ENCODE measurements at regions not wholly inside any gene's neighbourhood (a gene's known extent, or its start where the extent isn't known, plus 50 kb on each side); places are given as distances from the start of the nearest gene placed in this dataset.

GRCh38 chrX:13179100-13179499 lies 134.7 kb upstream of the FAM9C start:
- TF ChIP-seq, protein P1, sequence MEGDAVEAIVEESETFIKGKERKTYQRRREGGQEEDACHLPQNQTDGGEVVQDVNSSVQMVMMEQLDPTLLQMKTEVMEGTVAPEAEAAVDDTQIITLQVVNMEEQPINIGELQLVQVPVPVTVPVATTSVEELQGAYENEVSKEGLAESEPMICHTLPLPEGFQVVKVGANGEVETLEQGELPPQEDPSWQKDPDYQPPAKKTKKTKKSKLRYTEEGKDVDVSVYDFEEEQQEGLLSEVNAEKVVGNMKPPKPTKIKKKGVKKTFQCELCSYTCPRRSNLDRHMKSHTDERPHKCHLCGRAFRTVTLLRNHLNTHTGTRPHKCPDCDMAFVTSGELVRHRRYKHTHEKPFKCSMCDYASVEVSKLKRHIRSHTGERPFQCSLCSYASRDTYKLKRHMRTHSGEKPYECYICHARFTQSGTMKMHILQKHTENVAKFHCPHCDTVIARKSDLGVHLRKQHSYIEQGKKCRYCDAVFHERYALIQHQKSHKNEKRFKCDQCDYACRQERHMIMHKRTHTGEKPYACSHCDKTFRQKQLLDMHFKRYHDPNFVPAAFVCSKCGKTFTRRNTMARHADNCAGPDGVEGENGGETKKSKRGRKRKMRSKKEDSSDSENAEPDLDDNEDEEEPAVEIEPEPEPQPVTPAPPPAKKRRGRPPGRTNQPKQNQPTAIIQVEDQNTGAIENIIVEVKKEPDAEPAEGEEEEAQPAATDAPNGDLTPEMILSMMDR (IDR thresholded peaks at IDR 0.05; ENCODE audit: extremely low read depth, insufficient read depth, missing control alignments) = no peak
- DNase-seq (ENCODE audit: low spot score) = no peak
- in situ Hi-C loops (cut with MboI; ENCODE audit: low pct_unique_long_range_greater_than_20kb, low sequenced_read_pairs, unreplicated experiment) = no loop called here

GRCh38 chrX:13177921-13178566 lies 133.6 kb upstream of the FAM9C start:
- in situ Hi-C loops (cut with MboI; ENCODE audit: low pct_unique_long_range_greater_than_20kb, low sequenced_read_pairs, unreplicated experiment) = no loop called here
- no peak for DNase-seq (ENCODE audit: low spot score)
- TF ChIP-seq, protein P1 (IDR thresholded peaks at IDR 0.05; ENCODE audit: extremely low read depth, insufficient read depth, missing control alignments) = no peak

GRCh38 chrX:13175056-13175455 lies 130.6 kb upstream of the FAM9C start:
- TF ChIP-seq, protein P1 (IDR thresholded peaks at IDR 0.05; ENCODE audit: extremely low read depth, insufficient read depth, missing control alignments) = no peak
- DNase-seq (ENCODE audit: low spot score) = no peak
- in situ Hi-C loops (cut with MboI; ENCODE audit: low pct_unique_long_range_greater_than_20kb, low sequenced_read_pairs, unreplicated experiment) = no loop called here

DNA sequence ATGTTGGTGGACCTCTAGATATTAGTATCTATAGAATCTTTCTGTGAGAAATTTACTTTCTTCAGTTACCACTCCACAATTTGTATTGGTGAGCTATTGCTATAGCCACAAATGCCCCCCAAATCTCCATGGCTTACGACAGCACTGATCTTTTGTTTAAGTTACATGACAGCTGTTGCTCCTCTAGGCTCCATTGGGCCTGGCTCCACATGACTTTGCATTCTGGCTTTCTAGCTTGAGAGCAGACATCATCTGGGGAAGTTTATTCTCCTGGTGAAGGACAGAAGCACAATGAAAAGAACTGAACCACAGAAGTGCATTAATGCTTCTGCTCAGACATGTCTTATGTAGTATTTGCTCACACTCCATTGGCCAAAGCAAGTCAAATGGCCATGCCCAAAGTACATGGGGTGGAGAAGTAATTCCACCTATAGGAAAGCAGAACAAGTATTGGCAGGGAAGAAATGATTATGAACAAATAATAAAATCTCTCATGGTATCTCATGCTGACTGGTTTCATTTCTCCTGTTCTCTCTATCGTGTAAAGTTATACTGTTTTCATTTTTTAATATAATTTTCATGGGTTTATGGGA lies 126.6 kb upstream of the FAM9C start:
- TF ChIP-seq, protein P1 (IDR thresholded peaks at IDR 0.05; ENCODE audit: extremely low read depth, insufficient read depth, missing control alignments) = no peak
- no peak for DNase-seq (ENCODE audit: low spot score)
- in situ Hi-C loops (cut with MboI; ENCODE audit: low pct_unique_long_range_greater_than_20kb, low sequenced_read_pairs, unreplicated experiment) = no loop called here

DNA sequence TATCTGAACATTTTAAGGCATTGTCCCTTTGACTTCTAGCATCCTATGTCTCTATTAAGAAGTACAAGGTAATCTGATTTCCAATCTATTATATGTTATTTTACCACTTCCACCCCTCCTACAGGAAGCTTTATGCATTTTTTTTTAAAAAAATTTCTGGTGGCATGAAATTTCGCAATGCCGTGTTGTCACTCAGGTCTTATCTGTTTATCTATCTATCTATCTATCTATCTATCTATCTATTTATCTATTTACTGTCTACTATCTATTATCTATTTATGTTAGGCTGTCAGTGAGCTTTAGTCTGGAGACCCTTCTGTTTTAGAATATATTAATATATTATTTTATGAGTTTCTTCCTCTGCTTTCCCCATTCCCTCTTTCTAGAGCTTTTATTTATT lies 125.3 kb upstream of the FAM9C start:
- DNase-seq (ENCODE audit: low spot score) = no peak
- in situ Hi-C loops (cut with MboI; ENCODE audit: low pct_unique_long_range_greater_than_20kb, low sequenced_read_pairs, unreplicated experiment) = no loop called here
- TF ChIP-seq, protein P1 (IDR thresholded peaks at IDR 0.05; ENCODE audit: extremely low read depth, insufficient read depth, missing control alignments) = no peak

DNA sequence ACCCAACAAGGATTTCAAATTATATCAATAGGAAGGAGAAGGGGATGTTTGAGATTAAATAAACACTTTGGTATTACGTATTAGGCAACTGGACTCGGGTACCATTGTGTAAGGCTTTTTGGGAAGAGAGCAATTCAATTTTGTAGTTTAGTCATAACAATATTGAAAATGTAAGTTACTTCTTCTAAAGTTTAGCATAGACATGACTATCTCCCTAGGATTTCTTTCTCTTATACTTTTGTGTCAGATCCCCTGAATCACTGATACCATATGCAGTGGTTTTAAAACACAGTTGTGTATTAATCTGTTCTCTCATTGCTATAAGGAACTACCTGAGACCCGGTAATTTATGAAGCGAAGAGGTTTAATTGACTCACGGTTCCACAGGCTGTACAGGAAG lies 123.8 kb upstream of the FAM9C start:
- no peak for DNase-seq (ENCODE audit: low spot score)
- TF ChIP-seq, protein P1 (IDR thresholded peaks at IDR 0.05; ENCODE audit: extremely low read depth, insufficient read depth, missing control alignments) = no peak
- in situ Hi-C loops (cut with MboI; ENCODE audit: low pct_unique_long_range_greater_than_20kb, low sequenced_read_pairs, unreplicated experiment) = no loop called here
